A549 (cell line): ENCODE measurements at regions not wholly inside any gene's neighbourhood (a gene's known extent, or its start where the extent isn't known, plus 50 kb on each side); places are given as distances from the start of the nearest gene placed in this dataset.

Experiments
- ATAC-seq, 2 experiments: fragments of 200-7000 bp in 1 of 2; fragments of >200 bp in 1 of 2; cut with Nextera tagmentation in 1 of 2; cut with Tn5 transposase in 1 of 2; 3 replicates each; pipeline versions ENCODE4 v1.8.0 to v1.9.1; 2018 to 2020; ENCODE audit warnings: mild to moderate bottlenecking in 1 of 2, moderate library complexity in 1 of 2
- CTCF ChIA-PET: fragments of 300-600 bp; sonication (Branson Sonifier 250); formaldehyde crosslinking; extraction: SDS; loops from one replicate; lab custom pipeline; 2021; ENCODE audit warnings: antibody characterized with exemption, inconsistent platforms; lab: Yijun Ruan, JAX
- POLR2A ChIA-PET: fragments of 350-600 bp; formaldehyde crosslinking; extraction: SDS; loops from one replicate; lab custom pipeline; 2021; ENCODE audit warnings: antibody characterized with exemption, inconsistent platforms; lab: Yijun Ruan, JAX
- DNase-seq, 2 experiments: peaks; one replicate each; pipeline versions ENCODE4 v3.0.0 to v3.0.0-alpha.2; 2011 to 2016; ENCODE audit warnings: low read depth in 1 of 2, low spot score in 1 of 2
- FAIRE-seq: peaks from 2 replicates; lab custom pipeline; 2011; peaks lifted over from hg19 to GRCh38; lab: Jason Lieb, UNC
- H3K27ac ChIP-seq, 2 experiments: fragments of >200 bp; sonication (Bioruptor Twin); formaldehyde crosslinking; 3 replicates each; pipeline ENCODE4 v1.5.1; 2016 to 2017
- H3K4me1 ChIP-seq: fragments of >200 bp; sonication (Bioruptor Twin); formaldehyde crosslinking; 3 replicates; pipeline ENCODE4 v1.6.1; 2016
- H3K4me2 ChIP-seq: fragments of >200 bp; sonication (Bioruptor Twin); formaldehyde crosslinking; 3 replicates; pipeline ENCODE4 v1.6.1; 2016
- H3K4me3 ChIP-seq: fragments of >200 bp; sonication (Bioruptor Twin); formaldehyde crosslinking; 3 replicates; pipeline ENCODE4 v1.5.1; 2016
- H3K9me3 ChIP-seq: fragments of >200 bp; sonication (Bioruptor Twin); formaldehyde crosslinking; 3 replicates; pipeline ENCODE4 v1.6.1; 2016
- CBX2 ChIP-seq: fragments of 200-600 bp; sonication (generic); IDR thresholded peaks from 2 replicates; pipeline ENCODE4 v1.6.1; 2016; ENCODE audit warnings: low read depth, mild to moderate bottlenecking, borderline replicate concordance
- CBX8 ChIP-seq: fragments of 200-600 bp; sonication (generic); IDR thresholded peaks from 2 replicates; pipeline ENCODE4 v1.6.1; 2016
- CEBPB ChIP-seq, 2 experiments: fragments of >200 bp in 1 of 2; sonication (Bioruptor Twin) in 1 of 2; formaldehyde crosslinking in 1 of 2; IDR thresholded peaks; 2 replicates each; pipeline ENCODE4 v1.6.1; 2012 to 2016
- CHD4 ChIP-seq: fragments of 200-600 bp; sonication (generic); IDR thresholded peaks from 2 replicates; pipeline ENCODE4 v1.6.1; 2016; ENCODE audit warnings: antibody characterized with exemption, mild to moderate bottlenecking, borderline replicate concordance
- EHMT2 ChIP-seq: fragments of 200-600 bp; sonication (generic); IDR thresholded peaks from 2 replicates; pipeline ENCODE4 v1.6.1; 2016; ENCODE audit warnings: antibody characterized with exemption, low read depth, mild to moderate bottlenecking, moderate library complexity
- EP300 ChIP-seq, 2 experiments: fragments of >200 bp; sonication (Bioruptor Twin); formaldehyde crosslinking; IDR thresholded peaks; 2 replicates in 1 of 2; 3 replicates in 1 of 2; pipeline ENCODE4 v1.6.1; 2016 to 2017
- ESRRA ChIP-seq: fragments of 150-350 bp; IDR thresholded peaks from 2 replicates; pipeline ENCODE4 v1.6.1; 2014; ENCODE audit warnings: mild to moderate bottlenecking, low read length, borderline replicate concordance
- FOSB ChIP-seq: fragments of 250-450 bp; sonication (Bioruptor Pico); IDR thresholded peaks from 2 replicates; pipeline ENCODE4 v1.5.0; 2020; ENCODE audit warnings: mild to moderate bottlenecking, moderate library complexity
- HOXB5 ChIP-seq: fragments of 250-450 bp; sonication (Bioruptor Pico); IDR thresholded peaks from 2 replicates; pipeline ENCODE4 v1.5.0; 2020; ENCODE audit warnings: mild to moderate bottlenecking, moderate library complexity
- JUN ChIP-seq, 2 experiments: fragments of >200 bp; sonication (Bioruptor Twin); formaldehyde crosslinking; IDR thresholded peaks; 2 replicates in 1 of 2; 3 replicates in 1 of 2; pipeline ENCODE4 v1.6.1; 2016 to 2017
- JUNB ChIP-seq: fragments of >200 bp; sonication (Bioruptor Twin); formaldehyde crosslinking; IDR thresholded peaks from 2 replicates; pipeline ENCODE4 v1.6.1; 2016
- KDM1A ChIP-seq: fragments of 200-600 bp; sonication (generic); IDR thresholded peaks from 2 replicates; pipeline ENCODE4 v1.6.1; 2016; ENCODE audit warnings: low read depth, mild to moderate bottlenecking
- MAFK ChIP-seq: fragments of 450-650 bp; IDR thresholded peaks from 2 replicates; pipeline ENCODE4 v1.6.1; 2014; ENCODE audit not compliant: partially characterized antibody
- MYC ChIP-seq: IDR thresholded peaks from 2 replicates; pipeline ENCODE4 v1.6.1; 2012; ENCODE audit warnings: mild to moderate bottlenecking, inconsistent platforms, low read length, improper control_type of control experiment, borderline replicate concordance
- NPAS2 ChIP-seq: fragments of 250-450 bp; sonication (Bioruptor Pico); IDR thresholded peaks from 2 replicates; pipeline ENCODE4 v1.8.0; 2022; ENCODE audit warnings: mild to moderate bottlenecking, moderate library complexity, borderline replicate concordance
- NR3C1 ChIP-seq: fragments of >200 bp; sonication (Bioruptor Twin); formaldehyde crosslinking; IDR thresholded peaks from 3 replicates; pipeline ENCODE4 v1.6.1; 2017
- POLR2A ChIP-seq: IDR thresholded peaks from 2 replicates; pipeline ENCODE4 v1.6.1; 2012; ENCODE audit warnings: mild to moderate bottlenecking, low read length
- POLR2AphosphoS2 ChIP-seq: conservative IDR thresholded peaks from 2 replicates; pipeline ENCODE4 v1.6.1; 2012; ENCODE audit warnings: low read length, improper control_type of control experiment, inconsistent platforms
- RARB ChIP-seq: fragments of 250-450 bp; sonication (Bioruptor Pico); IDR thresholded peaks from 2 replicates; pipeline ENCODE4 v1.8.0; 2021; ENCODE audit warnings: mild to moderate bottlenecking, moderate library complexity
- RNF2 ChIP-seq: fragments of 200-600 bp; sonication (generic); IDR thresholded peaks from 2 replicates; pipeline ENCODE4 v1.6.1; 2016; ENCODE audit warnings: low read depth, mild to moderate bottlenecking, antibody characterized with exemption, moderate library complexity, borderline replicate concordance
- SMC3 ChIP-seq: fragments of >200 bp; sonication (Bioruptor Twin); formaldehyde crosslinking; IDR thresholded peaks from 3 replicates; pipeline ENCODE4 v1.6.1; 2018; ENCODE audit warnings: inconsistent platforms
- WGBS: methylation state at CpG from one replicate; pipeline ENCODE4 v1.1.6; 2017; ENCODE audit errors: missing lambda C conversion rate; 5-methylcytosine and 5-hydroxymethylcytosine counted together
- TF ChIP-seq, protein P1 (sequence below): fragments of 150-350 bp; IDR thresholded peaks from 2 replicates; pipeline ENCODE4 v1.6.1; 2014; ENCODE audit warnings: low read depth, mild to moderate bottlenecking, low read length
- TF ChIP-seq, protein P2 (sequence below): fragments of 450-650 bp; IDR thresholded peaks from 2 replicates; pipeline ENCODE4 v1.6.1; 2014; ENCODE audit warnings: antibody characterized with exemption
- TF ChIP-seq, protein P3 (sequence below): fragments of 250-450 bp; sonication (Bioruptor Pico); IDR thresholded peaks from 2 replicates; pipeline ENCODE4 v1.5.0; 2020; ENCODE audit warnings: low read depth, mild to moderate bottlenecking, moderate library complexity

DNA sequence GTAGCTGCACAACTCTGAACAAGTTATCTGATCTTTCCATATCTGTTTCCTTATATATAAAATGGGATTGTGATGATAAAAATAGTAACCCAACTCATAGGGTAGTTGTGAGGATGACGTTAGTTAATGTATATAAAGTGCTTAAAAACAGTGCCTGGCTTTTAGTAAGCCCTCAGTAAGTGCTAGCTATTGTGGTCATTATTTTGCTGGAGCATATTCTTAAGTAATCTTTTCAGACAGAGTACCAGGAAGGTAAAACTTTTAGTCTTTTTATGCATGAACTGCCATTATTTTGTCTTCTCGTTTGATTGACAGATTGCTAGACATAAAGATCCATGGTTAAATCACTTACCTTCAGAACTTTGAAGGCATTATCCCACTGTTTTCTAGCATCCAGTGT is 62.5 kb upstream of the SIM2 start (continued):
- no peak for TF ChIP-seq MYC
- TF ChIP-seq, protein P1, sequence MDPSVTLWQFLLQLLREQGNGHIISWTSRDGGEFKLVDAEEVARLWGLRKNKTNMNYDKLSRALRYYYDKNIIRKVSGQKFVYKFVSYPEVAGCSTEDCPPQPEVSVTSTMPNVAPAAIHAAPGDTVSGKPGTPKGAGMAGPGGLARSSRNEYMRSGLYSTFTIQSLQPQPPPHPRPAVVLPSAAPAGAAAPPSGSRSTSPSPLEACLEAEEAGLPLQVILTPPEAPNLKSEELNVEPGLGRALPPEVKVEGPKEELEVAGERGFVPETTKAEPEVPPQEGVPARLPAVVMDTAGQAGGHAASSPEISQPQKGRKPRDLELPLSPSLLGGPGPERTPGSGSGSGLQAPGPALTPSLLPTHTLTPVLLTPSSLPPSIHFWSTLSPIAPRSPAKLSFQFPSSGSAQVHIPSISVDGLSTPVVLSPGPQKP = no peak
- no peak for TF ChIP-seq POLR2AphosphoS2
- TF ChIP-seq EHMT2 = no peak
- no peak for TF ChIP-seq MAFK
- TF ChIP-seq, protein P2, sequence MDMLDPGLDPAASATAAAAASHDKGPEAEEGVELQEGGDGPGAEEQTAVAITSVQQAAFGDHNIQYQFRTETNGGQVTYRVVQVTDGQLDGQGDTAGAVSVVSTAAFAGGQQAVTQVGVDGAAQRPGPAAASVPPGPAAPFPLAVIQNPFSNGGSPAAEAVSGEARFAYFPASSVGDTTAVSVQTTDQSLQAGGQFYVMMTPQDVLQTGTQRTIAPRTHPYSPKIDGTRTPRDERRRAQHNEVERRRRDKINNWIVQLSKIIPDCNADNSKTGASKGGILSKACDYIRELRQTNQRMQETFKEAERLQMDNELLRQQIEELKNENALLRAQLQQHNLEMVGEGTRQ = no peak
- no peak for TF ChIP-seq EP300 (IDR thresholded peaks at IDR 0.05)
- no peak for TF ChIP-seq POLR2A

DNA sequence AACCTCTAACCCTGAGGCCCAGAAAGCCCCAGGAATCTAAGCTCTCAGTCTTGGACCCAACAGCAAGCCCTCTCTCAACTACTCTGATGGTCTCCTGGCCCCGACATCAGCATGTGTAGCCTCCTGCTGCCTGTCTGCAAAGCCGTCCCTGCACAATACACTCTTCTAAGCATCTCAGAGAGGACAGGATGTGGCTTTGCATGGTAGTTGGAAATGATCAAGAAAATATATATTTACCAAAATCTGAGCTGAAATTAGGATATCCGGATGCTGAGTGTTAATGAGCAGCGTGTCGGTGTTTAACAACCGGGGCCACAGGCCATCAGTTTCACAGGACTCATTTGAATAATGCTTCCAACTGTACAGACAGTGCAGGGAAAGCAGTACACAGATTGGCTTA is 59.1 kb upstream of the SIM2 start:
- H3K27ac ChIP-seq = no peak overlapping the region
- TF ChIP-seq POLR2A = no peak
- no peak for TF ChIP-seq CHD4
- TF ChIP-seq KDM1A = no peak
- no peak for TF ChIP-seq FOSB (CRISPR knock-in tag)
- TF ChIP-seq, protein P2 = no peak
- no peak for TF ChIP-seq CBX8
- ChIA-PET CTCF (interaction anchor here (0.8 to 1.4 kb wide), 3 partner anchors 9 to 278 kb away, joined by 3 to 5 read pairs (median 4); no protein-coding TSS in a partner anchor), POLR2A (no interaction called here)
- no peak overlapping the region for H3K4me3 ChIP-seq
- FAIRE-seq (no peak), DNase-seq (no peak), ATAC-seq (no peak)
- H3K9me3 ChIP-seq = no peaks in the 10 kb centered on the region; the same call in 2 of the 3 replicates
- H3K4me1 ChIP-seq = no peaks in the 10 kb centered on the region
- WGBS = 94% methylated on average over 6 of the region's 6 CpGs
- no peak overlapping the region for H3K4me2 ChIP-seq

DNA sequence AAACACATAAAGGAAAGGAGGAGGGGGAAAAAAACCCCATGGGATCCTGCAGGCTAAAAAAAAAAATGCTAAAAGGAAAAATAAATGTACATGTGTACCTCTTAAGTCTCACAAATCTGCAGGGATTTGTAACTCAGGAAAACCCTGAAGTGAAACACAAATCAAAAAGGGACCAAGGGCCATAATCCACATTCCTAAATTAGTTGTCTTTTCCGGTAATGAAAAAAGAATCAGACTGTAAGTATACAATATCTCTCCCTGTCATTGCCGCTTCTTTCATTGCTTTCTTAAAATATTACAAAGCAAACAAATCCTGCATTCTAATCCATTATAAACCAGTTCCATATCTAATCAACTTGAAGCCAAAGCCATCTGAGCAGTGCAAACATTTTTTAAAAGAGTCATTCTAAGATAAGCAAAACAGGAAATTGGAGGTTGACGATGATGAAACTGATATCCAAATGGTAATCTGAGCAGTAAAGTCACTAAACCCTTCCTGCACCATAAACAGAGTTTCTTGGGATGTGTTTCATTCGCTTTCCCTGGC is 58.7 kb upstream of the SIM2 start:
- Histone ChIP-seq H3K9me3 (no peaks in the 10 kb centered on the region; the same call in 2 of the 3 replicates), H3K4me1 (no peaks in the 10 kb centered on the region), H3K4me3 (no peak overlapping the region), H3K27ac (no peak overlapping the region), H3K4me2 (no peak overlapping the region)
- no peak for FAIRE-seq
- no peak for ATAC-seq
- DNase-seq = no peak
- no peak for TF ChIP-seq POLR2AphosphoS2
- no peak for TF ChIP-seq MYC
- TF ChIP-seq, protein P3, sequence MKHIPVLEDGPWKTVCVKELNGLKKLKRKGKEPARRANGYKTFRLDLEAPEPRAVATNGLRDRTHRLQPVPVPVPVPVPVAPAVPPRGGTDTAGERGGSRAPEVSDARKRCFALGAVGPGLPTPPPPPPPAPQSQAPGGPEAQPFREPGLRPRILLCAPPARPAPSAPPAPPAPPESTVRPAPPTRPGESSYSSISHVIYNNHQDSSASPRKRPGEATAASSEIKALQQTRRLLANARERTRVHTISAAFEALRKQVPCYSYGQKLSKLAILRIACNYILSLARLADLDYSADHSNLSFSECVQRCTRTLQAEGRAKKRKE (CRISPR knock-in tag) = no peak
- TF ChIP-seq SMC3 = no peak
- no peak for TF ChIP-seq ESRRA
- no peak for TF ChIP-seq RNF2
- TF ChIP-seq JUN (IDR thresholded peaks at IDR 0.05) = no peak
- TF ChIP-seq HOXB5 (CRISPR knock-in tag) = no peak
- TF ChIP-seq CBX2 = no peak
- TF ChIP-seq, protein P2 = no peak
- TF ChIP-seq JUNB = no peak
- no peak for TF ChIP-seq KDM1A
- TF ChIP-seq CEBPB (IDR thresholded peaks at IDR 0.05) = no peak
- TF ChIP-seq RARB (CRISPR knock-in tag) = no peak
- no peak for TF ChIP-seq NR3C1
- no peak for TF ChIP-seq NPAS2 (CRISPR knock-in tag)
- ChIA-PET POLR2A (no interaction called here), CTCF (interaction anchor here (1.4 kb wide), 1 partner anchor 10 kb away, joined by 5 read pairs; no protein-coding TSS in a partner anchor)
- 63% methylated on average over 4 of the region's 4 CpGs for WGBS
